HL-60 (cell line): ENCODE measurements at regions not wholly inside any gene's neighbourhood (a gene's known extent, or its start where the extent isn't known, plus 50 kb on each side); places are given as distances from the start of the nearest gene placed in this dataset.

ENCODE experiments used
- DNase-seq, 2 experiments: peaks; one replicate each; pipeline ENCODE4 v3.0.0-alpha.2; 2010 to 2020; ENCODE audit warnings: low read depth in 1 of 2, low spot score in 1 of 2
- H3K27ac ChIP-seq: fragments of 250-450 bp; sonication (Bioruptor Pico); replicated peaks from 2 replicates; pipeline ENCODE4 v1.5.1; 2020; ENCODE audit warnings: mild to moderate bottlenecking, moderate library complexity
- H3K27me3 ChIP-seq: fragments of 250-450 bp; sonication (Bioruptor Pico); 2 replicates; pipeline ENCODE4 v1.5.1; 2021; ENCODE audit warnings: mild to moderate bottlenecking, moderate library complexity; ENCODE audit not compliant: insufficient read depth, poor library complexity, severe bottlenecking
- H3K4me3 ChIP-seq: replicated peaks from 2 replicates; pipeline ENCODE4 v1.5.1; 2011; ENCODE audit warnings: mild to moderate bottlenecking, control low read depth, low read length; ENCODE audit not compliant: insufficient read depth
- GABPA ChIP-seq: IDR thresholded peaks from 2 replicates; pipeline ENCODE4 v1.6.1; 2012; ENCODE audit warnings: low read depth
- POLR2AphosphoS5 ChIP-seq: IDR thresholded peaks from 2 replicates; pipeline ENCODE4 v1.6.1; 2012; ENCODE audit warnings: low read depth
- SPI1 ChIP-seq: IDR thresholded peaks from 2 replicates; pipeline ENCODE4 v1.6.1; 2012; ENCODE audit warnings: low read depth, mild to moderate bottlenecking, borderline replicate concordance
- TF ChIP-seq, protein P1 (sequence below): IDR thresholded peaks from one replicate; pipeline ENCODE4 v1.5.1; 2011; ENCODE audit warnings: low read length, control low read depth, inconsistent platforms; ENCODE audit not compliant: insufficient read depth
- TF ChIP-seq, protein P2 (sequence below): IDR thresholded peaks from 2 replicates; pipeline ENCODE4 v1.6.1; 2012; ENCODE audit warnings: low read depth; ENCODE audit not compliant: insufficient replicate concordance

DNA sequence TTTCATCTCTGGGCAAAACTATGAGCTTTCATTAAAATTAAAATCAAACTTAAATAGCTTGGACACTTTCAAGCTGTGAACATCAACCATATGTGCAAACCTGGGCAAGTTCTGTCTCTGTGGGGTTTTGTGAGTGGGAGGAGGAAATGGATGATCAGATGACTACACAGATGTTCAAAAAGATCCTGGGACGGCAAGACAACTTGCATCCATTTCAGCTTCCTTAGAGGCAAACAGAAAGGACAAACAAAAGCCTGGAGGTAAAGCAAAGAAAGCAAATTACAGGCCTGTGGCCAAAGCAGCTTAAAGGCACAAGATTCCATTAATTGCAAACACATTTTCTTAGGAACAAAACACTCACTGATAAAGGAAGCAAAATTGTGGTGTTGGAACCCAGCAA is 222.2 kb downstream of the NEBL start:
- H3K27me3 ChIP-seq, result no peaks in the 10 kb centered on the region

DNA sequence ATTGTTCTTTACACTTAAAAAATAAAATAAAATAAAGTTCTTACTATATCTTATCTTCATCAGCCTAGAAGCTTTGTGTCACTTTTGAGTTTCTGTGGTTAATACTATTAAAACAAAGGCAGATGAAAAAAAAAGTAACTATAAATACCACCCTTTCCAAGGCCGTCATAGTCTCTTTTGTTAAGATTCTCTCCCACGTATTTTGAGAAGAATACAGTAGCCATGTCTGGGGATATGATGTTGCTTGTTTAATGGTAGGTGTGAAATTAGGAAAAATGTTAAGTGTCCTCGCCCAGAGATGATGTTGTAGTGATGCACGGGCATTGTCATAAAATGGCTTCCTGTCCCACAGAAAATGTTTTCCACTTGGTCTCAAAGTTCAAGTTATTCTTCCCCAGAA is 223.9 kb downstream of the NEBL start:
- TF ChIP-seq GABPA (no peak), SPI1 (no peak)
- no peak for DNase-seq
- H3K4me3 ChIP-seq, result no peak overlapping the region
- no peaks in the 10 kb centered on the region for H3K27me3 ChIP-seq
- H3K27ac ChIP-seq, result no peak overlapping the region

More for the DNA sequence above, 222.2 kb downstream of the NEBL start:
- Histone ChIP-seq H3K27ac (no peak overlapping the region), H3K4me3 (no peak overlapping the region)
- DNase-seq, result no peak
- TF ChIP-seq POLR2AphosphoS5 (no peak), GABPA (no peak), SPI1 (no peak)
- TF ChIP-seq, protein P1, sequence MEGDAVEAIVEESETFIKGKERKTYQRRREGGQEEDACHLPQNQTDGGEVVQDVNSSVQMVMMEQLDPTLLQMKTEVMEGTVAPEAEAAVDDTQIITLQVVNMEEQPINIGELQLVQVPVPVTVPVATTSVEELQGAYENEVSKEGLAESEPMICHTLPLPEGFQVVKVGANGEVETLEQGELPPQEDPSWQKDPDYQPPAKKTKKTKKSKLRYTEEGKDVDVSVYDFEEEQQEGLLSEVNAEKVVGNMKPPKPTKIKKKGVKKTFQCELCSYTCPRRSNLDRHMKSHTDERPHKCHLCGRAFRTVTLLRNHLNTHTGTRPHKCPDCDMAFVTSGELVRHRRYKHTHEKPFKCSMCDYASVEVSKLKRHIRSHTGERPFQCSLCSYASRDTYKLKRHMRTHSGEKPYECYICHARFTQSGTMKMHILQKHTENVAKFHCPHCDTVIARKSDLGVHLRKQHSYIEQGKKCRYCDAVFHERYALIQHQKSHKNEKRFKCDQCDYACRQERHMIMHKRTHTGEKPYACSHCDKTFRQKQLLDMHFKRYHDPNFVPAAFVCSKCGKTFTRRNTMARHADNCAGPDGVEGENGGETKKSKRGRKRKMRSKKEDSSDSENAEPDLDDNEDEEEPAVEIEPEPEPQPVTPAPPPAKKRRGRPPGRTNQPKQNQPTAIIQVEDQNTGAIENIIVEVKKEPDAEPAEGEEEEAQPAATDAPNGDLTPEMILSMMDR, result no peak
- TF ChIP-seq, protein P2, sequence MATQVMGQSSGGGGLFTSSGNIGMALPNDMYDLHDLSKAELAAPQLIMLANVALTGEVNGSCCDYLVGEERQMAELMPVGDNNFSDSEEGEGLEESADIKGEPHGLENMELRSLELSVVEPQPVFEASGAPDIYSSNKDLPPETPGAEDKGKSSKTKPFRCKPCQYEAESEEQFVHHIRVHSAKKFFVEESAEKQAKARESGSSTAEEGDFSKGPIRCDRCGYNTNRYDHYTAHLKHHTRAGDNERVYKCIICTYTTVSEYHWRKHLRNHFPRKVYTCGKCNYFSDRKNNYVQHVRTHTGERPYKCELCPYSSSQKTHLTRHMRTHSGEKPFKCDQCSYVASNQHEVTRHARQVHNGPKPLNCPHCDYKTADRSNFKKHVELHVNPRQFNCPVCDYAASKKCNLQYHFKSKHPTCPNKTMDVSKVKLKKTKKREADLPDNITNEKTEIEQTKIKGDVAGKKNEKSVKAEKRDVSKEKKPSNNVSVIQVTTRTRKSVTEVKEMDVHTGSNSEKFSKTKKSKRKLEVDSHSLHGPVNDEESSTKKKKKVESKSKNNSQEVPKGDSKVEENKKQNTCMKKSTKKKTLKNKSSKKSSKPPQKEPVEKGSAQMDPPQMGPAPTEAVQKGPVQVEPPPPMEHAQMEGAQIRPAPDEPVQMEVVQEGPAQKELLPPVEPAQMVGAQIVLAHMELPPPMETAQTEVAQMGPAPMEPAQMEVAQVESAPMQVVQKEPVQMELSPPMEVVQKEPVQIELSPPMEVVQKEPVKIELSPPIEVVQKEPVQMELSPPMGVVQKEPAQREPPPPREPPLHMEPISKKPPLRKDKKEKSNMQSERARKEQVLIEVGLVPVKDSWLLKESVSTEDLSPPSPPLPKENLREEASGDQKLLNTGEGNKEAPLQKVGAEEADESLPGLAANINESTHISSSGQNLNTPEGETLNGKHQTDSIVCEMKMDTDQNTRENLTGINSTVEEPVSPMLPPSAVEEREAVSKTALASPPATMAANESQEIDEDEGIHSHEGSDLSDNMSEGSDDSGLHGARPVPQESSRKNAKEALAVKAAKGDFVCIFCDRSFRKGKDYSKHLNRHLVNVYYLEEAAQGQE, result no peak

DNA sequence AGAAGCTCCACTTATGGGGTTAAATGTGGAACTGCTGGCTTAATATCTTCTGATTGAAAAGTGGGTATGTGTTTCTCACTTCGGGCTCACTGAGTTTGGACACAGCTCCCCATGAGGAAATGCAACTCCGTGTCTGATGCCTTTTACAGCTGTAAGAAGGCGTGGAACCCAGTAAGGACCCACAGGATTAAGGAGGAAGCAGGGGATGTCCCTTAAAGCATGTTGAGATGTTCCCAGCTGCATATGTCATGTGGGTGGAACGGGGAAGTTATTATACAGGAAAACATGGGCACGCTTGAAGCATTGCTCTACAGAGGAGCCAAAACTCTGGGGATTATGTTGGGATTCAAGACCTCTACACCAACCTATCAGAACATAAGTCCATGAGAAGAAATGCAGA is 224.4 kb downstream of the NEBL start:
- TF ChIP-seq, protein P1, result no peak
- TF ChIP-seq, protein P2, result no peak
- TF ChIP-seq POLR2AphosphoS5 (no peak), SPI1 (no peak), GABPA (no peak)
- Histone ChIP-seq H3K4me3 (no peak overlapping the region), H3K27me3 (no peaks in the 10 kb centered on the region), H3K27ac (no peak overlapping the region)
- DNase-seq, result no peak

DNA sequence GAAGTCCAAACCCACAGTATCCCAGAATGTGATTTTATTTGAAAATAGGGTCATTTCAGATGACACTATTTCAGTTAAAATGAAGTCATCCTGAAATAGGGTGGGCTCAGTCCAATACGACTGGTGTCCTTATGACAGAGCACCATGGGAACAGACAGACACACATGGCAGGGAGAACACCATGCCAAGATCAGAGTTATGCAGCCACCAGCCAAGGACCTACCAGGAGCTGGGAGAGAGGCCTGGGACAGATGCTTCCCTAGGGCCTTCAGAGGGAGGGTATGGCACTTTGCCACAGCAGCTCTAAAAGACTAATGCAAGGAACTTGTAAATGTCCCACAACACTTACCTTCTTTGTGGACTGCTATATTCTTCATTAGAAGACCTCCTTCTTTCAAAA is 226.5 kb downstream of the NEBL start:
- Histone ChIP-seq H3K4me3 (no peak overlapping the region), H3K27ac (no peak overlapping the region), H3K27me3 (no peaks in the 10 kb centered on the region)
- DNase-seq, result no peak
- TF ChIP-seq, protein P2, result no peak
- TF ChIP-seq POLR2AphosphoS5 (no peak), GABPA (no peak), SPI1 (no peak)
- TF ChIP-seq, protein P1, result no peak
